ENCODE measurements at regions not wholly inside any gene's neighbourhood (a gene's known extent, or its start where the extent isn't known, plus 50 kb on each side); places are given as distances from the start of the nearest gene placed in this dataset.
A peak's percentile ranks its signal among the peaks of the same experiment; 100 is the strongest.

- peak; percentile 7 for FAIRE-seq
- BruUV-seq (replicated peaks), result no TSS peak
- ChIA-PET POLR2A (interaction anchor here (1.3 to 1.6 kb wide), 3 partner anchors 12 to 19 kb away, joined by 4 read pairs; no protein-coding TSS in a partner anchor), SMC1A (ENCODE audit: uncharacterized antibody, unreplicated experiment) (interaction anchor here (0.8 to 9.6 kb wide), 7 partner anchors 8 to 178 kb away, joined by 4 to 71 read pairs (median 4); no protein-coding TSS in a partner anchor), CTCF (interaction anchor here (1.0 to 1.7 kb wide), 4 partner anchors 11 to 45 kb away, joined by 3 to 4 read pairs (median 4); no protein-coding TSS in a partner anchor), RAD21 (ENCODE audit: unreplicated experiment) (interaction anchor here (4.7 kb wide), 1 partner anchor 15 kb away, joined by 23 read pairs; no protein-coding TSS in a partner anchor)
- WGBS (ENCODE audit: insufficient coverage, insufficient replicate concordance, low lambda C conversion rate, missing lambda C conversion rate), result 83% methylated on average over 2 of the region's 2 CpGs
- no peak overlapping the region for H3K4me2 ChIP-seq (ENCODE audit: control insufficient read depth, insufficient read depth)
- H3K4me1 ChIP-seq (ENCODE audit: control insufficient read depth, insufficient read depth, low read length), result no peaks in the 10 kb centered on the region
- intact Hi-C loops (cut with micrococcal nuclease; ENCODE audit: unreplicated experiment) (no loop called here), in situ Hi-C loops (cut with MboI) (no loop called here)
- no peaks in the 10 kb centered on the region for H4K20me1 ChIP-seq (ENCODE audit: control insufficient read depth, insufficient read depth)
- H3K27me3 ChIP-seq (replicated peaks in 1 of 2; ENCODE audit: control insufficient read depth in 2 of 2, insufficient read depth in 2 of 2, low read length in 1 of 2), result no peaks in the 10 kb centered on the region
- no peak overlapping the region for H2AFZ ChIP-seq (ENCODE audit: control insufficient read depth, low read depth, low read length)
- H3K4me3 ChIP-seq, result no peak overlapping the region
- TF ChIP-seq IRF3 (IDR thresholded peaks at IDR 0.05) (no peak), BRCA1 (IDR thresholded peaks at IDR 0.05; ENCODE audit: low read depth, low read length) (no peak), SMARCA5 (IDR thresholded peaks at IDR 0.05) (no peak), LARP7 (IDR thresholded peaks at IDR 0.05) (no peak), MEF2A (IDR thresholded peaks at IDR 0.05; ENCODE audit: insufficient read depth, low read depth, low read length) (no peak), STAT1 (conservative IDR thresholded peaks at IDR 0.05) (no peak)
- no peak overlapping the region for H3K9ac ChIP-seq (ENCODE audit: control insufficient read depth, insufficient read depth, low read length)
- no peak for ATAC-seq
- H3K36me3 ChIP-seq (ENCODE audit: control insufficient read depth in 2 of 2, insufficient read depth in 2 of 2, low read length in 1 of 2), result no peaks in the 10 kb centered on the region
- H3K79me2 ChIP-seq (ENCODE audit: control insufficient read depth, insufficient read depth, low read length), result no peaks in the 10 kb centered on the region
- no peaks in the 10 kb centered on the region for H3K9me3 ChIP-seq (replicated peaks; ENCODE audit: control insufficient read depth, insufficient read depth, low read length)
- H3K27ac ChIP-seq (ENCODE audit: control insufficient read depth, insufficient read depth), result no peak overlapping the region
- no peak for DNase-seq (ENCODE audit: low read depth, low spot score)
Measured at GRCh38 chr12:27193854-27194544, 50.1 kb upstream of the STK38L start.

Data from GM12878 (cell line).